ENCODE measurements at regions not wholly inside any gene's neighbourhood (a gene's known extent, or its start where the extent isn't known, plus 50 kb on each side); places are given as distances from the start of the nearest gene placed in this dataset.

DNA sequence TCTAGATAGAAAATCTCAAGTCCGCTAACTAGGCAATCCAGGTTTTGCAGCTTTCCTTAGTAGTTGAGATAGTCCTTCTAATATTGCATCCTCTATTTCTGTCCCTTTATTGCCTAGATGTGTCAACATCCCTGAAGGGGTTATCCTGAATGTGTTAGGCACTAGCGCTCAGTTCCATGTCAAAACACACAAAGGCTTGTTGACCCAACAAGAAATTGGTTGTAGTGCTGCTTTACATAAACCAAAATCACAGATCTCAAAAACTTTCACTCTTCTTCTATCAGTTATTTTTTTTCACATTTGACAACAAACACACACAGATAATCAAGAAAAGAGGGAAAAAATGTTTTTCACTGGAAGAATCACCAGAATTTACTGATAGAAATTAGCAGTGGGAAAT lies 51.4 kb upstream of the SOX2 start:
- DNase-seq (ENCODE audit: low read depth), result no peak
- TF ChIP-seq, protein P1, sequence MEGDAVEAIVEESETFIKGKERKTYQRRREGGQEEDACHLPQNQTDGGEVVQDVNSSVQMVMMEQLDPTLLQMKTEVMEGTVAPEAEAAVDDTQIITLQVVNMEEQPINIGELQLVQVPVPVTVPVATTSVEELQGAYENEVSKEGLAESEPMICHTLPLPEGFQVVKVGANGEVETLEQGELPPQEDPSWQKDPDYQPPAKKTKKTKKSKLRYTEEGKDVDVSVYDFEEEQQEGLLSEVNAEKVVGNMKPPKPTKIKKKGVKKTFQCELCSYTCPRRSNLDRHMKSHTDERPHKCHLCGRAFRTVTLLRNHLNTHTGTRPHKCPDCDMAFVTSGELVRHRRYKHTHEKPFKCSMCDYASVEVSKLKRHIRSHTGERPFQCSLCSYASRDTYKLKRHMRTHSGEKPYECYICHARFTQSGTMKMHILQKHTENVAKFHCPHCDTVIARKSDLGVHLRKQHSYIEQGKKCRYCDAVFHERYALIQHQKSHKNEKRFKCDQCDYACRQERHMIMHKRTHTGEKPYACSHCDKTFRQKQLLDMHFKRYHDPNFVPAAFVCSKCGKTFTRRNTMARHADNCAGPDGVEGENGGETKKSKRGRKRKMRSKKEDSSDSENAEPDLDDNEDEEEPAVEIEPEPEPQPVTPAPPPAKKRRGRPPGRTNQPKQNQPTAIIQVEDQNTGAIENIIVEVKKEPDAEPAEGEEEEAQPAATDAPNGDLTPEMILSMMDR (IDR thresholded peaks at IDR 0.05; ENCODE audit: insufficient read depth, low read depth, low read length), result no peak
- no peak overlapping the region for H3K4me3 ChIP-seq (ENCODE audit: low read depth, low read length)

DNA sequence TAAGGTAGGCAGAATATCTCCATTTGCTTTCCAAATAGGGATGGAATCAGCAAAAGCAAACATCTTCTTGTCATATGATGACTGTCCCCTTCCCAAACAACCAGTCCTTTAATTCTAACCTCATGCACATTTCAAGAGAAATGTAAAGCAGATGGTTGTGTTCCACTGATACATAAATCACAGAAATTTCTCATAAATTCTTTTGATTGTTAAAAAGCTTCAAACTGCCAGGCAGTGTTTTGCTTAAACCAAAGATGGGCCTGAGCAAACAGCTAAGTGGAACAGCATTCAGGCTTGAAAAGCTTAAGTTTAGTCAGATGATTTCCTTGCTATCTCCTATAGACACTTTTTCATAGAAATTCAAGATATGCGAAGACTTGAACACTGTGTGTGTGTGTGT lies 74.3 kb upstream of the SOX2 start:
- TF ChIP-seq, protein P1 (IDR thresholded peaks at IDR 0.05; ENCODE audit: insufficient read depth, low read depth, low read length), result no peak
- H3K4me3 ChIP-seq (ENCODE audit: low read depth, low read length), result no peak overlapping the region
- DNase-seq (ENCODE audit: low read depth), result no peak

DNA sequence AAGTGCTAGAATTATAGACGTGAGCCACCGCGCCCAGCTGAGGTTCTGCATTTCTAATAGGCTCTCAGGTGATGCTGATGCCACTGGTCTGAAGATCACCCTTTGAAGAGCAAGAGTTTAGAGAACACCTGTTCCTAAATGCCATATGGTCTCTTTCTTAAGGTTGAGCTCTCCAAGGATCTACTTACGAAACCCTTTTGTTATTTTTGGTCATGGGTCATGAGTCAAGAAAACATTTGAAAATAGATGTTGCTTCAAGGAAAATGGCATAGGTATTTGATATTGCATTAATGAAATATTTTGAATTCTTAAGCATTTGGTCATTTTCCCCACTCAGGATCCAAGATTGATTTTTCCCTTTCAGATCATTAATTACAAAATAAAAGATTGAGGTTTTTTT lies 74.7 kb upstream of the SOX2 start:
- no peak for DNase-seq (ENCODE audit: low read depth)
- H3K4me3 ChIP-seq (ENCODE audit: low read depth, low read length), result no peak overlapping the region
- TF ChIP-seq, protein P1 (IDR thresholded peaks at IDR 0.05; ENCODE audit: insufficient read depth, low read depth, low read length), result no peak

DNA sequence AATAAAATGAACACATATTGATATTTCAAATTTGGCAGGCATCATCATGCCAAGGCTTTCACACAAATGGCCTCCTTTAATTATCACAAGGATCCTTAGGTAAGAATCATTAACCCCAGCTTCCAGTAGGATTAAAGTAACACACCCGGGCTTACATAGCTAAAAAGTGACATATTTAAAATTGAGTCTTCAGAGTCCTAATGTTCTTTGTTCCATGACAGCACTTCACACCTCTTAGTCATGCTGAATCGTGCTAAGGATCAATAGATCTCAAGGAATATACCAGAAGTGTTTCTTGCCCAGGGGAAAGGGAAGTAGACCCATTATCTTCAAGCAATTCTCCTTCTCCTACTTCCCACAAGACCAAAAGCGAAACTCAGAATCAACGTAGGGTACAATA lies 76.6 kb upstream of the SOX2 start:
- no peak overlapping the region for H3K4me3 ChIP-seq (ENCODE audit: low read depth, low read length)
- TF ChIP-seq, protein P1 (IDR thresholded peaks at IDR 0.05; ENCODE audit: insufficient read depth, low read depth, low read length), result no peak
- no peak for DNase-seq (ENCODE audit: low read depth)

DNA sequence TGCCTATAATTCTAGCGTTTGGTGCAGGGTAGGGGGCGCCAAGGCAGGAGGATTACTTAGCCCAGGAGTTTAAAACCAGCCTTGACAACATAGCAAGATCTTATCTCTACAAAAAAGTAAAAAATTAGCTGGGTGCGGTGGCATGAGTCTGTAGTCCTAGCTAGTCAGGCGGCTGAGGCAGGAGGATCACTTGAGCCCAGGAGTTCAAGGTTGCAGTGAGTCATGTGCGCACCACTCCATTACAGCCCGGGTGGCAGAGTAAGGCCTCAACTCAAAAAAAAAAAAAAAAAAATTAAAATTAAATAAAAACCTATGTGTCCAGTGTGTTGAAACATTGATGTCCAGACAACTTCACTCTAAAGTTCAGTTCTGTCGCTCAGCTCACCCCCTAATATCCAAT lies 78.2 kb upstream of the SOX2 start:
- TF ChIP-seq, protein P1 (IDR thresholded peaks at IDR 0.05; ENCODE audit: insufficient read depth, low read depth, low read length), result no peak

DNA sequence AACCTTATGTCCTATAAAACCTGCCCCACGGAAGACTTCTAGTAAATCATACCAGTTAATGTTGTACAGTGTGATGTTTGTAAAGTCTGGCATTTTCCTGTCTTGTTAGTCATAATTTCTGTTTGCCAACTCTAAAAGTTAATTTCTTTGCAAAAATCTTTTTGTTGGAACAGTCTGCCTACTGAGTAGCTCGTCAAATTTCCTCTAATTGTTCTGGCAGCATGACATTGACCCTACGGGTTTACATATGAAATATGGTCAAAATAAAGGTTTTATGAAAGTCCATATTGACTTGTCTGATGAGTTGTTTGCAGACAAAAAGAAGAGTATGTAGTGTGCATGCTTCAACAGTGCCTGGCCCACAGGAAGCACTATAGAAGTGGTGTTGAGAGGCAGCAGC lies 79.8 kb upstream of the SOX2 start:
- no peak overlapping the region for H3K4me3 ChIP-seq (ENCODE audit: low read depth, low read length)
- TF ChIP-seq, protein P1 (IDR thresholded peaks at IDR 0.05; ENCODE audit: insufficient read depth, low read depth, low read length), result no peak
- DNase-seq (ENCODE audit: low read depth), result no peak

More for the DNA sequence above, 78.2 kb upstream of the SOX2 start:
- no peak for DNase-seq (ENCODE audit: low read depth)
- no peak overlapping the region for H3K4me3 ChIP-seq (ENCODE audit: low read depth, low read length)

DNA sequence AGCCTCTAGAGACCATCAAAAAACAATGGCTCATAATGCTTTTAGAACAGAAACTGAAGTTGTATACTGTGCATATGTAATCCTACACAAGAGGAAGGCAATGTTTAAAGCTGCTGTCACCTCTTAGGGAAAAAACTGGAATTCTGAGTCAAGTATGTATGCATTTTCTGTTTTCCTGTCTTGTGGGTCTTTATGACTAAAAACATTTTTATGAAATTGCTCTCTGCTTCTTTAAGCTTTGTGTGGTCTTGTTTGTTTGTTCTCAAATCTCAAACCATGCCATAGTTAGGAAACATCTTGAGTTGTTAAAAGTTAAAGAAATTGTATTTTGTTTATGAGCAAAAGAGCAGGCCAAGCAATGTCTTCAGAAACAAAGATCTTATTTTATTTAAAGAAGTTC lies 80.9 kb upstream of the SOX2 start:
- TF ChIP-seq, protein P1 (IDR thresholded peaks at IDR 0.05; ENCODE audit: insufficient read depth, low read depth, low read length), result no peak
- H3K4me3 ChIP-seq (ENCODE audit: low read depth, low read length), result no peak overlapping the region
- no peak for DNase-seq (ENCODE audit: low read depth)
